Vagina (tissue), 2 donors: ENCODE measurements at regions not wholly inside any gene's neighbourhood (a gene's known extent, or its start where the extent isn't known, plus 50 kb on each side); places are given as distances from the start of the nearest gene placed in this dataset.

ENCODE experiments used
- DNase-seq, 2 donors: peaks; one replicate each; pipeline ENCODE4 v3.0.0-alpha.2; 2017; ENCODE audit errors: extremely low spot score in 2 of 2
- H3K27ac ChIP-seq: fragments of 200-600 bp; sonication (generic); one replicate; pipeline ENCODE4 v1.5.1; 2019
- H3K27me3 ChIP-seq: fragments of 200-600 bp; sonication (generic); one replicate; pipeline ENCODE4 v1.5.1; 2019
- H3K36me3 ChIP-seq, 2 donors: fragments of 200-600 bp; sonication (generic); one replicate each; pipeline ENCODE4 v1.5.1; 2017 to 2019
- H3K4me1 ChIP-seq: fragments of 200-600 bp; sonication (generic); one replicate; pipeline ENCODE4 v1.5.1; 2019
- H3K4me3 ChIP-seq, 2 donors: fragments of 200-600 bp; sonication (generic); 1 replicate in 1 of 2; 2 replicates in 1 of 2; pipeline ENCODE4 v1.5.1; 2016 to 2019
- H3K9me3 ChIP-seq: fragments of 200-600 bp; sonication (generic); one replicate; pipeline ENCODE4 v1.5.1; 2019
- CTCF ChIP-seq, 3 experiments: fragments of 450-650 bp in 2 of 3; fragments of 200-600 bp in 1 of 3; sonication (generic) in 1 of 3; IDR thresholded peaks; one replicate each; pipeline ENCODE4 v1.5.1; 2017 to 2019; ENCODE audit warnings: antibody characterized with exemption in 3 of 3, mild to moderate bottlenecking in 2 of 3, moderate library complexity in 2 of 3
- POLR2A ChIP-seq, 2 donors: fragments of 450-650 bp; IDR thresholded peaks; one replicate each; pipeline ENCODE4 v1.6.1; 2017; ENCODE audit warnings: antibody characterized with exemption in 2 of 2, mild to moderate bottlenecking in 2 of 2, moderate library complexity in 2 of 2
- POLR2AphosphoS5 ChIP-seq, 2 donors: sonication (generic); formaldehyde crosslinking; IDR thresholded peaks; one replicate each; pipeline ENCODE4 v1.9.0; 2017; ENCODE audit warnings: antibody characterized with exemption in 2 of 2, mild to moderate bottlenecking in 2 of 2, low read depth in 1 of 2; ENCODE audit not compliant: insufficient read depth in 1 of 2
- intact Hi-C: fragments of 100-400 bp; cut with DNase I; formaldehyde crosslinking; loops from one replicate; pipeline ENCODE4 v1.15.1; 2023

- Histone ChIP-seq H3K9me3 (no peaks in the 10 kb centered on the region), H3K36me3 (no peaks in the 10 kb centered on the region), H3K4me3 (no peak overlapping the region), H3K27ac (no peak overlapping the region), H3K27me3 (no peaks in the 10 kb centered on the region), H3K4me1 (no peaks in the 10 kb centered on the region)
- peak in 1 of 2 donors; percentile 13 for DNase-seq
- intact Hi-C loops = loop anchor here (2.0 kb wide), 1 partner anchor 37 kb away; no protein-coding TSS in a partner anchor
- TF ChIP-seq CTCF (IDR thresholded peaks at IDR 0.05) = no peak
- no peak for TF ChIP-seq POLR2A (IDR thresholded peaks at IDR 0.05)
- no peak for TF ChIP-seq POLR2AphosphoS5 (IDR thresholded peaks at IDR 0.05; ENCODE audit: insufficient read depth in 1 of 2, low read depth in 1 of 2)
Measured at GRCh38 chr15:81765816-81766215, 280.0 kb downstream of the MEX3B start.

- H3K9me3 ChIP-seq = no peaks in the 10 kb centered on the region
- H3K4me3 ChIP-seq = no peak overlapping the region
- intact Hi-C loops = no loop called here
- H3K27ac ChIP-seq = no peak overlapping the region
- no peak for DNase-seq
- H3K36me3 ChIP-seq = no peaks in the 10 kb centered on the region
- H3K4me1 ChIP-seq = peaks cover 6% of the 10 kb centered on the region
- no peaks in the 10 kb centered on the region for H3K27me3 ChIP-seq
- TF ChIP-seq POLR2AphosphoS5 (IDR thresholded peaks at IDR 0.05; ENCODE audit: insufficient read depth in 1 of 2, low read depth in 1 of 2) (no peak), POLR2A (IDR thresholded peaks at IDR 0.05) (no peak), CTCF (IDR thresholded peaks at IDR 0.05) (no peak)
Measured at GRCh38 chr15:81763304-81763703, 282.5 kb downstream of the MEX3B start.

GRCh38 chr15:81760686-81761085 lies 285.1 kb downstream of the MEX3B start:
- H3K27ac ChIP-seq = no peak overlapping the region
- no peak overlapping the region for H3K4me3 ChIP-seq
- no peak for DNase-seq
- H3K36me3 ChIP-seq = no peaks in the 10 kb centered on the region
- no peaks in the 10 kb centered on the region for H3K27me3 ChIP-seq
- peaks cover 8% of the 10 kb centered on the region for H3K4me1 ChIP-seq
- intact Hi-C loops = no loop called here
- no peaks in the 10 kb centered on the region for H3K9me3 ChIP-seq
- TF ChIP-seq POLR2AphosphoS5 (IDR thresholded peaks at IDR 0.05; ENCODE audit: insufficient read depth in 1 of 2, low read depth in 1 of 2) (no peak), CTCF (IDR thresholded peaks at IDR 0.05) (no peak), POLR2A (IDR thresholded peaks at IDR 0.05) (no peak)

GRCh38 chr15:81758818-81759284 lies 287.0 kb downstream of the MEX3B start:
- intact Hi-C loops = no loop called here
- TF ChIP-seq POLR2AphosphoS5 (IDR thresholded peaks at IDR 0.05; ENCODE audit: insufficient read depth in 1 of 2, low read depth in 1 of 2) (no peak), POLR2A (IDR thresholded peaks at IDR 0.05) (no peak), CTCF (IDR thresholded peaks at IDR 0.05) (no peak)
- Histone ChIP-seq H3K27ac (no peak overlapping the region), H3K36me3 (no peaks in the 10 kb centered on the region), H3K27me3 (no peaks in the 10 kb centered on the region), H3K9me3 (no peaks in the 10 kb centered on the region), H3K4me1 (peaks cover 8% of the 10 kb centered on the region), H3K4me3 (no peak overlapping the region)
- DNase-seq = no peak

- Histone ChIP-seq H3K36me3 (no peaks in the 10 kb centered on the region), H3K4me3 (no peak overlapping the region), H3K4me1 (peaks cover 28% of the 10 kb centered on the region), H3K9me3 (no peaks in the 10 kb centered on the region), H3K27ac (no peak overlapping the region), H3K27me3 (no peaks in the 10 kb centered on the region)
- intact Hi-C loops = no loop called here
- no peak for TF ChIP-seq POLR2AphosphoS5 (IDR thresholded peaks at IDR 0.05; ENCODE audit: insufficient read depth in 1 of 2, low read depth in 1 of 2)
- no peak for TF ChIP-seq CTCF (IDR thresholded peaks at IDR 0.05)
- no peak for TF ChIP-seq POLR2A (IDR thresholded peaks at IDR 0.05)
- no peak for DNase-seq
Measured at GRCh38 chr15:81755626-81756025, 290.2 kb downstream of the MEX3B start.
